ENCODE measurements at regions not wholly inside any gene's neighbourhood (a gene's known extent, or its start where the extent isn't known, plus 50 kb on each side); places are given as distances from the start of the nearest gene placed in this dataset.

- TF ChIP-seq ZNF274 (IDR thresholded peaks at IDR 0.05; ENCODE audit: low read depth, low read length) (no peak), YY1 (IDR thresholded peaks at IDR 0.05; ENCODE audit: insufficient read depth, insufficient read length) (no peak), SUZ12 (IDR thresholded peaks at IDR 0.05; ENCODE audit: extremely low read depth, insufficient read depth, insufficient read length) (no peak)
These were observed 187.7 kb upstream of the TAPT1 start for GRCh38 chr4:16413814-16414555.
